ENCODE measurements at regions not wholly inside any gene's neighbourhood (a gene's known extent, or its start where the extent isn't known, plus 50 kb on each side); places are given as distances from the start of the nearest gene placed in this dataset.

DNA sequence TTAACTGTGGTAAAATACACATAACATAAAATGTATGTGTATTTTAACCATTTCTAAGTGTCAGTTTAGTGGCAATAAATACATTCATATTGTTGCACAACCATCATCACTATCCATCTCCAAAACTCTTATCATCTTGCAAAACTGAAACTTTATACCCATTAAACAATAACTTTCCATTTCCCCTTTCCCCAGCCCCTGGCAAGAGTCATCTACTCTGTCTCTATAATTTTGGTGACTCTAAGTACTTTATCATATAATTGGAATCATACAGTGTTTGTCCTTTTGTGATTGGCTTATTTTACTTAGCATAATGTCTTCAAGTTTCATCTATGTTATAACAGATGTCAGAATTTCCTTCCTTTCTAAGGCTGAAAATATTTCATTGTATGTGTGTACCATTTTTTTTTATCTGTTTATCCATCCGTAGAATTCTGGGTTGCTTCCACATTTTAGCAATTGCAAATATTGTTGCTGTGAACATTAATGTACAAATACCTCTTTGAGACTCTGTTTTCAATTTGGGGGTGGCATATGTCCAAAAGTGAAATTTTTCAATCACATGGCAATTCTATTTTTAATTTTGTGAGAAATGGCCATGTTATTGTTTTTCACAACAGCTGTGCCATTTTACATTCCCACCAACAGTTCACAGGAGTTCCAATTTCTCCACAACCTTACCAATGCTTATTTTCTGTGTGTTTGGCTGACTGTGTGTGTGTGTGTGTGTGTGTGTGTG, 153.9 kb upstream of the GORAB start:
- H3K23ac ChIP-seq (ENCODE audit: low read depth, low read length, poor library complexity) = no peak overlapping the region
- no peaks in the 10 kb centered on the region for H3K27me3 ChIP-seq (ENCODE audit: control insufficient read depth in 3 of 3, insufficient read depth in 3 of 3, low read depth in 1 of 3, low read length in 3 of 3)
- H3K4me2 ChIP-seq (ENCODE audit: insufficient read depth, low read length, poor library complexity, severe bottlenecking) = no peak overlapping the region
- no peak overlapping the region for H4K91ac ChIP-seq (ENCODE audit: low read depth, low read length, poor library complexity)
- H3K9ac ChIP-seq (ENCODE audit: low read depth, low read length, poor library complexity) = no peak overlapping the region
- no peak overlapping the region for H2AFZ ChIP-seq (ENCODE audit: low read length)
- no peak overlapping the region for H3K4me3 ChIP-seq (ENCODE audit: low read length in 2 of 2)
- H3K79me1 ChIP-seq (ENCODE audit: low read depth, low read length) = no peaks in the 10 kb centered on the region
- no peak overlapping the region for H3K14ac ChIP-seq (ENCODE audit: low read length)
- H2BK12ac ChIP-seq (ENCODE audit: low read length) = no peak overlapping the region
- no peaks in the 10 kb centered on the region for H3K9me3 ChIP-seq (replicated peaks in 1 of 2; ENCODE audit: control insufficient read depth in 2 of 2, insufficient read depth in 1 of 2, low read depth in 1 of 2, low read length in 2 of 2)
- H3K4me1 ChIP-seq (ENCODE audit: control insufficient read depth in 2 of 2, insufficient read depth in 1 of 2, low read depth in 1 of 2, low read length in 2 of 2) = no peaks in the 10 kb centered on the region
- no peak overlapping the region for H3K27ac ChIP-seq (replicated peaks; ENCODE audit: low read length)
- no peak overlapping the region for H4K8ac ChIP-seq (ENCODE audit: low read depth, low read length)
- no peak overlapping the region for H3K18ac ChIP-seq (ENCODE audit: low read length)
- H2AK5ac ChIP-seq (ENCODE audit: low read depth, low read length) = no peak overlapping the region
- H3K4ac ChIP-seq (ENCODE audit: low read length) = no peak overlapping the region
- H3K36me3 ChIP-seq (replicated peaks in 1 of 2; ENCODE audit: control insufficient read depth in 2 of 2, insufficient read depth in 2 of 2, low read length in 2 of 2) = no peaks in the 10 kb centered on the region
- no CpG with 5 or more reads among the region's 1 CpG for WGBS, 2 donors (ENCODE audit: extremely low coverage in 2 of 2, insufficient read length in 2 of 2, insufficient replicate concordance in 1 of 2)
- no peak overlapping the region for H2BK120ac ChIP-seq (ENCODE audit: low read depth, low read length)
- no peak overlapping the region for H2BK5ac ChIP-seq (ENCODE audit: low read length)
- H2BK15ac ChIP-seq (ENCODE audit: low read length) = no peak overlapping the region
- DNase-seq (ENCODE audit: low spot score) = no peak

DNA sequence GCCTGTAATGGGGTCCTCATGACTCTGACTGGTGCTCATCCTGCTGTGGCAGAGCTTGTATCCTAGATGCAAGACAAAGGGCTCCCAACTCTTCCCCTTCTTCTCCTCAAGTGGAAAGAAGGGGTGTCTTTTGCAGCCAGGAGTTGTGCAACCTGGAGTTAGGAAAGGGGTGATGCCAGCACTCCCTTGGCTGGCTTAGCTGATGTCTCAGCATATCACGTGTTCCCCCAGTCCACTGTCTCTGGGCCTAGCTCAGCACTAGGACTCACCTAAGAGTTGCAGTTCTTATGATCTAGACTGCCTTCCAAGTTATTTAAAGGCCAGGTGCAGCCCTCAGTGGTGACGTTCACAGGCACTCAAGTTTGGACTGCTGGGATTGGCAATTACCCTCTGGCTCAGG, 146.2 kb upstream of the GORAB start:
- no peak overlapping the region for H2BK5ac ChIP-seq (ENCODE audit: low read length)
- no CpG with 5 or more reads among the region's 2 CpGs for WGBS, 2 donors (ENCODE audit: extremely low coverage in 2 of 2, insufficient read length in 2 of 2, insufficient replicate concordance in 1 of 2)
- no peak overlapping the region for H2BK15ac ChIP-seq (ENCODE audit: low read length)
- H2AK5ac ChIP-seq (ENCODE audit: low read depth, low read length) = no peak overlapping the region
- H4K91ac ChIP-seq (ENCODE audit: low read depth, low read length, poor library complexity) = no peak overlapping the region
- no peak overlapping the region for H3K23ac ChIP-seq (ENCODE audit: low read depth, low read length, poor library complexity)
- H3K9me3 ChIP-seq (replicated peaks in 1 of 2; ENCODE audit: control insufficient read depth in 2 of 2, insufficient read depth in 1 of 2, low read depth in 1 of 2, low read length in 2 of 2) = peaks cover 0 to 3% of the 10 kb centered on the region in 2 donors
- H3K4me1 ChIP-seq (ENCODE audit: control insufficient read depth in 2 of 2, insufficient read depth in 1 of 2, low read depth in 1 of 2, low read length in 2 of 2) = no peaks in the 10 kb centered on the region
- no peak overlapping the region for H3K27ac ChIP-seq (replicated peaks; ENCODE audit: low read length)
- no peaks in the 10 kb centered on the region for H3K36me3 ChIP-seq (replicated peaks in 1 of 2; ENCODE audit: control insufficient read depth in 2 of 2, insufficient read depth in 2 of 2, low read length in 2 of 2)
- no peaks in the 10 kb centered on the region for H3K27me3 ChIP-seq (ENCODE audit: control insufficient read depth in 3 of 3, insufficient read depth in 3 of 3, low read depth in 1 of 3, low read length in 3 of 3)
- H2BK120ac ChIP-seq (ENCODE audit: low read depth, low read length) = no peak overlapping the region
- no peaks in the 10 kb centered on the region for H3K79me1 ChIP-seq (ENCODE audit: low read depth, low read length)
- H3K9ac ChIP-seq (ENCODE audit: low read depth, low read length, poor library complexity) = no peak overlapping the region
- H4K8ac ChIP-seq (ENCODE audit: low read depth, low read length) = no peak overlapping the region
- no peak overlapping the region for H3K4ac ChIP-seq (ENCODE audit: low read length)
- no peak overlapping the region for H2AFZ ChIP-seq (ENCODE audit: low read length)
- H3K4me3 ChIP-seq (ENCODE audit: low read length in 2 of 2) = no peak overlapping the region
- no peak overlapping the region for H3K4me2 ChIP-seq (ENCODE audit: insufficient read depth, low read length, poor library complexity, severe bottlenecking)
- no peak overlapping the region for H3K18ac ChIP-seq (ENCODE audit: low read length)
- no peak for DNase-seq (ENCODE audit: low spot score)
- no peak overlapping the region for H2BK12ac ChIP-seq (ENCODE audit: low read length)
- no peak overlapping the region for H3K14ac ChIP-seq (ENCODE audit: low read length)

GRCh38 chr1:170388489-170388888, 143.5 kb upstream of the GORAB start:
- Histone ChIP-seq H3K4me3 (ENCODE audit: low read length in 2 of 2) (no peak overlapping the region), H2AFZ (ENCODE audit: low read length) (no peak overlapping the region), H3K14ac (ENCODE audit: low read length) (no peak overlapping the region), H3K27me3 (ENCODE audit: control insufficient read depth in 3 of 3, insufficient read depth in 3 of 3, low read depth in 1 of 3, low read length in 3 of 3) (no peaks in the 10 kb centered on the region), H3K18ac (ENCODE audit: low read length) (no peak overlapping the region), H3K9ac (ENCODE audit: low read depth, low read length, poor library complexity) (no peak overlapping the region), H4K91ac (ENCODE audit: low read depth, low read length, poor library complexity) (no peak overlapping the region), H4K8ac (ENCODE audit: low read depth, low read length) (peak overlapping the region; percentile 70), H2BK120ac (ENCODE audit: low read depth, low read length) (no peak overlapping the region), H3K9me3 (replicated peaks in 1 of 2; ENCODE audit: control insufficient read depth in 2 of 2, insufficient read depth in 1 of 2, low read depth in 1 of 2, low read length in 2 of 2) (peaks cover 0 to 3% of the 10 kb centered on the region in 2 donors), H3K4me2 (ENCODE audit: insufficient read depth, low read length, poor library complexity, severe bottlenecking) (no peak overlapping the region), H3K27ac (replicated peaks; ENCODE audit: low read length) (no peak overlapping the region), H3K36me3 (replicated peaks in 1 of 2; ENCODE audit: control insufficient read depth in 2 of 2, insufficient read depth in 2 of 2, low read length in 2 of 2) (no peaks in the 10 kb centered on the region), H3K23ac (ENCODE audit: low read depth, low read length, poor library complexity) (no peak overlapping the region), H2BK5ac (ENCODE audit: low read length) (no peak overlapping the region), H3K79me1 (ENCODE audit: low read depth, low read length) (no peaks in the 10 kb centered on the region), H3K4me1 (ENCODE audit: control insufficient read depth in 2 of 2, insufficient read depth in 1 of 2, low read depth in 1 of 2, low read length in 2 of 2) (no peaks in the 10 kb centered on the region), H3K4ac (ENCODE audit: low read length) (no peak overlapping the region), H2BK12ac (ENCODE audit: low read length) (no peak overlapping the region), H2BK15ac (ENCODE audit: low read length) (no peak overlapping the region), H2AK5ac (ENCODE audit: low read depth, low read length) (no peak overlapping the region)
- no peak for DNase-seq (ENCODE audit: low spot score)
- no CpG with 5 or more reads among the region's 2 CpGs for WGBS, 2 donors (ENCODE audit: extremely low coverage in 2 of 2, insufficient read length in 2 of 2, insufficient replicate concordance in 1 of 2)

DNA sequence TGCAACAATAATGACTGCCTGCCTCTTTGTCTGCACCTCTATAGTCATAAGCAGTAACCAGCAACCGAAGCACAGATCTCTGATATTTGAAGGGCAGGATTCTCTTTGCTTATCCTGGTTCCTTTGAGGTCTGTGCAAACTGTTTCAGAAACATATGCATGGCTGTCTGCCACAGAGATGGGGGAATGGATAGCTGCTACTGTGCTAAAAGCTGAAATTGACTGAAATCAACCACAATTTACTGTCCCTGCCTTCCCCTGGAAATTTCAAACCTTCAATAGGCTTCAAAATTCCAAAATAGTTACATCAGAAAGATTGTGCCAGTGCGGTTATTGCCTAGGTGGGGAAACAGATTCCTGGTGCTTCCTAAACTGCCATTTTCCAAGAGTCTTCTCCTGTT, 136.8 kb upstream of the GORAB start:
- H2BK120ac ChIP-seq (ENCODE audit: low read depth, low read length) = no peak overlapping the region
- no CpG with 5 or more reads among the region's 2 CpGs for WGBS, 2 donors (ENCODE audit: extremely low coverage in 2 of 2, insufficient read length in 2 of 2, insufficient replicate concordance in 1 of 2)
- no peak overlapping the region for H3K18ac ChIP-seq (ENCODE audit: low read length)

More for the DNA sequence above, 136.8 kb upstream of the GORAB start:
- Histone ChIP-seq H3K4me1 (ENCODE audit: control insufficient read depth in 2 of 2, insufficient read depth in 1 of 2, low read depth in 1 of 2, low read length in 2 of 2) (no peaks in the 10 kb centered on the region), H4K91ac (ENCODE audit: low read depth, low read length, poor library complexity) (no peak overlapping the region), H3K14ac (ENCODE audit: low read length) (no peak overlapping the region), H3K4ac (ENCODE audit: low read length) (no peak overlapping the region), H3K23ac (ENCODE audit: low read depth, low read length, poor library complexity) (no peak overlapping the region), H3K36me3 (replicated peaks in 1 of 2; ENCODE audit: control insufficient read depth in 2 of 2, insufficient read depth in 2 of 2, low read length in 2 of 2) (no peaks in the 10 kb centered on the region), H2AK5ac (ENCODE audit: low read depth, low read length) (no peak overlapping the region), H3K9ac (ENCODE audit: low read depth, low read length, poor library complexity) (no peak overlapping the region), H3K27ac (replicated peaks; ENCODE audit: low read length) (no peak overlapping the region), H2BK5ac (ENCODE audit: low read length) (no peak overlapping the region), H2BK12ac (ENCODE audit: low read length) (no peak overlapping the region), H3K4me3 (ENCODE audit: low read length in 2 of 2) (no peak overlapping the region), H3K79me1 (ENCODE audit: low read depth, low read length) (no peaks in the 10 kb centered on the region), H4K8ac (ENCODE audit: low read depth, low read length) (no peak overlapping the region), H3K9me3 (replicated peaks in 1 of 2; ENCODE audit: control insufficient read depth in 2 of 2, insufficient read depth in 1 of 2, low read depth in 1 of 2, low read length in 2 of 2) (no peaks in the 10 kb centered on the region), H3K4me2 (ENCODE audit: insufficient read depth, low read length, poor library complexity, severe bottlenecking) (no peak overlapping the region), H2AFZ (ENCODE audit: low read length) (no peak overlapping the region), H3K27me3 (ENCODE audit: control insufficient read depth in 3 of 3, insufficient read depth in 3 of 3, low read depth in 1 of 3, low read length in 3 of 3) (no peaks in the 10 kb centered on the region), H2BK15ac (ENCODE audit: low read length) (no peak overlapping the region)
- DNase-seq (ENCODE audit: low spot score) = no peak

Measured in neuronal stem cell (in vitro differentiated cells).